Endothelial cell of umbilical vein (primary cell): ENCODE measurements at regions not wholly inside any gene's neighbourhood (a gene's known extent, or its start where the extent isn't known, plus 50 kb on each side); places are given as distances from the start of the nearest gene placed in this dataset.

Source experiments
- BruUV-seq: library from RNA; stranded (reverse); fragments of 400-500 nt; replicated peaks from 2 replicates; lab custom pipeline; 2021; lab: Mats Ljungman, UMichigan
- CTCF ChIA-PET: fragments of 300-600, 350-600 bp; sonication (Branson Sonifier 250); formaldehyde crosslinking; loops from one replicate; lab custom pipeline; 2021; ENCODE audit warnings: antibody characterized with exemption, inconsistent platforms; lab: Charles Lee
- POLR2A ChIA-PET: fragments of 300-600, 350-600 bp; sonication (Branson Sonifier 250); formaldehyde crosslinking; loops from one replicate; lab custom pipeline; 2021; ENCODE audit warnings: antibody characterized with exemption, inconsistent platforms; lab: Charles Lee
- DNase-seq: peaks from one replicate; pipeline ENCODE4 v3.0.0-alpha.2; 2011; ENCODE audit warnings: low read depth, low spot score
- FAIRE-seq: peaks from 2 replicates; lab custom pipeline; 2011; peaks lifted over from hg19 to GRCh38; lab: Jason Lieb, UNC
- H2AFZ ChIP-seq: 2 replicates; pipeline ENCODE4 v1.6.0; 2012; ENCODE audit warnings: low read depth, low read length, control low read depth, inconsistent platforms
- H3K27ac ChIP-seq: 2 replicates; pipeline ENCODE4 v1.5.1; 2011; ENCODE audit warnings: low read depth, mild to moderate bottlenecking, control low read depth, low read length, moderate library complexity; ENCODE audit not compliant: insufficient read depth
- H3K27me3 ChIP-seq, 2 experiments: 2 replicates each; pipeline versions ENCODE4 v1.6.0 to v1.6.1; 2011; ENCODE audit warnings: low read length in 2 of 2, mixed read lengths in 1 of 2; ENCODE audit not compliant: control insufficient read depth in 2 of 2, insufficient read depth in 2 of 2
- H3K36me3 ChIP-seq, 2 experiments: 2 replicates in 1 of 2; 3 replicates in 1 of 2; pipeline ENCODE4 v1.5.1; 2011; ENCODE audit warnings: low read length in 2 of 2, mild to moderate bottlenecking in 1 of 2, moderate library complexity in 1 of 2; ENCODE audit not compliant: control insufficient read depth in 2 of 2, insufficient read depth in 2 of 2; ENCODE audit errors: extremely low read depth in 1 of 2
- H3K4me1 ChIP-seq: 3 replicates; pipeline ENCODE4 v1.5.1; 2011; ENCODE audit warnings: mild to moderate bottlenecking, low read length; ENCODE audit not compliant: control insufficient read depth, insufficient read depth; ENCODE audit errors: extremely low read depth
- H3K4me2 ChIP-seq: 2 replicates; pipeline ENCODE4 v1.6.1; 2011; ENCODE audit warnings: low read length, control low read depth, mixed read lengths; ENCODE audit not compliant: insufficient read depth
- H3K4me3 ChIP-seq, 3 experiments: fragments of 200-600 bp in 1 of 3; sonication (generic), shearing (Covaris generic) in 1 of 3; replicated peaks in 1 of 3; 2 replicates each; pipeline ENCODE4 v1.5.1; 2011 to 2016; ENCODE audit warnings: control low read depth in 3 of 3, low read length in 3 of 3, mild to moderate bottlenecking in 2 of 3, inconsistent platforms in 1 of 3, low read depth in 1 of 3, moderate library complexity in 1 of 3; ENCODE audit not compliant: insufficient read depth in 1 of 3
- H3K79me2 ChIP-seq: 2 replicates; pipeline ENCODE4 v1.6.0; 2012; ENCODE audit warnings: low read length, inconsistent platforms; ENCODE audit not compliant: control insufficient read depth, insufficient read depth
- H3K9ac ChIP-seq: replicated peaks from 2 replicates; pipeline ENCODE3; 2011; ENCODE audit warnings: low read length, control low read depth; ENCODE audit not compliant: insufficient read depth; ENCODE audit errors: extremely low read depth
- H3K9me1 ChIP-seq: replicated peaks from 3 replicates; pipeline ENCODE4 v1.6.0; 2011; ENCODE audit warnings: mild to moderate bottlenecking, low read length; ENCODE audit not compliant: control insufficient read depth, insufficient read depth; ENCODE audit errors: extremely low read depth
- H3K9me3 ChIP-seq: replicated peaks from 2 replicates; pipeline ENCODE4 v1.5.1; 2012; ENCODE audit warnings: low read length, inconsistent platforms; ENCODE audit not compliant: control insufficient read depth, insufficient read depth
- H4K20me1 ChIP-seq: replicated peaks from 2 replicates; pipeline ENCODE3; 2011; ENCODE audit warnings: mild to moderate bottlenecking, low read length; ENCODE audit not compliant: control insufficient read depth, insufficient read depth; ENCODE audit errors: extremely low read depth
- CTCF ChIP-seq, 2 donors: IDR thresholded peaks; 1 replicate in 1 of 2; 2 replicates in 1 of 2; pipeline ENCODE4 v1.5.1; 2011; ENCODE audit warnings: low read length in 2 of 2, mild to moderate bottlenecking in 2 of 2, moderate library complexity in 2 of 2, control low read depth in 1 of 2, inconsistent platforms in 1 of 2, low read depth in 1 of 2; ENCODE audit not compliant: insufficient read depth in 1 of 2; ENCODE audit errors: extremely low read depth in 1 of 2
- EZH2 ChIP-seq: IDR thresholded peaks from 2 replicates; pipeline ENCODE4 v1.6.1; 2012; ENCODE audit warnings: borderline replicate concordance, low read depth, mild to moderate bottlenecking, moderate library complexity, low read length, inconsistent platforms; ENCODE audit not compliant: severe bottlenecking
- FOS ChIP-seq: IDR thresholded peaks from 2 replicates; pipeline ENCODE4 v1.6.1; 2011; ENCODE audit warnings: mild to moderate bottlenecking, low read length, moderate library complexity, borderline replicate concordance; ENCODE audit not compliant: insufficient read depth
- GATA2 ChIP-seq: IDR thresholded peaks from 2 replicates; pipeline ENCODE4 v1.7.0; 2011; ENCODE audit warnings: low read depth, mild to moderate bottlenecking, moderate library complexity, mixed read lengths, low read length; ENCODE audit not compliant: insufficient read length, insufficient read depth
- JUN ChIP-seq: IDR thresholded peaks from 2 replicates; pipeline ENCODE4 v1.6.1; 2011; ENCODE audit warnings: borderline replicate concordance, low read depth; ENCODE audit not compliant: insufficient read length, insufficient read depth
- MAX ChIP-seq: IDR thresholded peaks from 2 replicates; pipeline ENCODE4 v1.6.1; 2011; ENCODE audit not compliant: insufficient read depth, insufficient read length
- MYC ChIP-seq: IDR thresholded peaks from one replicate; pipeline ENCODE4 v1.6.1; 2011; ENCODE audit warnings: mild to moderate bottlenecking, low read depth, low read length
- POLR2A ChIP-seq: IDR thresholded peaks from 2 replicates; pipeline ENCODE4 v1.6.1; 2012; ENCODE audit warnings: low read depth, mild to moderate bottlenecking, control low read depth, low read length
- POLR2AphosphoS5 ChIP-seq: IDR thresholded peaks from 2 replicates; pipeline ENCODE4 v1.6.1; 2012; ENCODE audit warnings: low read depth, mild to moderate bottlenecking, control low read depth, low read length, moderate library complexity; ENCODE audit not compliant: insufficient read depth
- dilution Hi-C: fragments of 300-500 bp; cut with MboI; formaldehyde crosslinking; loops from one replicate; pipeline ENCODE4 v1.15.0; 2019; ENCODE audit warnings: low sequenced_read_pairs; ENCODE audit not compliant: extremely low pct_ligation_motif_present
- intact Hi-C: fragments of 100-400 bp; cut with micrococcal nuclease; formaldehyde crosslinking; loops from one replicate; pipeline ENCODE4 v1.10.0; 2022

- DNase-seq (no peak), FAIRE-seq (no peak)
- no peak overlapping the region for H3K27ac ChIP-seq
- no peak overlapping the region for H3K4me3 ChIP-seq
- no peaks in the 10 kb centered on the region for H3K4me1 ChIP-seq
- no peak overlapping the region for H2AFZ ChIP-seq
- H3K36me3 ChIP-seq, result no peaks in the 10 kb centered on the region
- no TSS peak for BruUV-seq
- no peak for TF ChIP-seq POLR2AphosphoS5
- no peak for TF ChIP-seq JUN
- TF ChIP-seq FOS, result no peak
- no peak for TF ChIP-seq POLR2A
- TF ChIP-seq GATA2, result no peak
- no peak for TF ChIP-seq MAX
- no peak for TF ChIP-seq CTCF (IDR thresholded peaks at IDR 0.05; ENCODE audit: extremely low read depth in 1 of 2, insufficient read depth in 1 of 2, low read depth in 1 of 2, low read length in 2 of 2)
- TF ChIP-seq MYC, result no peak
- no peak for TF ChIP-seq EZH2
- no peaks in the 10 kb centered on the region for H3K79me2 ChIP-seq
- H3K4me2 ChIP-seq, result no peak overlapping the region
- no peaks in the 10 kb centered on the region for H3K9me3 ChIP-seq
- dilution Hi-C loops (no loop called here), intact Hi-C loops (no loop called here)
- no peaks in the 10 kb centered on the region for H4K20me1 ChIP-seq
- CTCF ChIA-PET, result interaction anchor here (1.0 to 1.7 kb wide), 2 partner anchors 10 to 1926 kb away, joined by 3 to 4 read pairs; no protein-coding TSS in a partner anchor
- H3K27me3 ChIP-seq, result no peaks in the 10 kb centered on the region
- no peak overlapping the region for H3K9ac ChIP-seq
- POLR2A ChIA-PET, result interaction anchor here (0.7 kb wide), 1 partner anchor 26 kb away, joined by 3 read pairs; no protein-coding TSS in a partner anchor
- H3K9me1 ChIP-seq, result no peaks in the 10 kb centered on the region
These were observed 177.8 kb upstream of the PMFBP1 start for GRCh38 chr16:72349719-72350118.
